Stomach (tissue), 4 donors: ENCODE measurements at regions not wholly inside any gene's neighbourhood (a gene's known extent, or its start where the extent isn't known, plus 50 kb on each side); places are given as distances from the start of the nearest gene placed in this dataset.

Experiments used
- CTCF ChIP-seq, 7 experiments: fragments of 450-650 bp in 4 of 7; fragments of 200-600 bp in 3 of 7; sonication (generic) in 3 of 7; IDR thresholded peaks; one replicate each; pipeline ENCODE4 v1.5.1; 2016 to 2019; ENCODE audit warnings: antibody characterized with exemption in 7 of 7, control low read depth in 2 of 7, mild to moderate bottlenecking in 1 of 7
- EP300 ChIP-seq: sonication (generic); formaldehyde crosslinking; IDR thresholded peaks from one replicate; pipeline ENCODE4 v1.6.1; 2017; ENCODE audit warnings: antibody characterized with exemption
- POLR2A ChIP-seq, 4 donors: fragments of 450-650 bp; IDR thresholded peaks; one replicate each; pipeline ENCODE4 v1.6.1; 2016; ENCODE audit warnings: antibody characterized with exemption in 4 of 4, control low read depth in 2 of 4, mild to moderate bottlenecking in 1 of 4, moderate library complexity in 1 of 4
- POLR2AphosphoS5 ChIP-seq, 3 donors: sonication (generic); formaldehyde crosslinking; IDR thresholded peaks; one replicate each; pipeline ENCODE4 v1.6.1; 2016; ENCODE audit warnings: antibody characterized with exemption in 3 of 3

- no peak for TF ChIP-seq CTCF (IDR thresholded peaks at IDR 0.05)
- TF ChIP-seq POLR2A (IDR thresholded peaks at IDR 0.05) = no peak
- no peak for TF ChIP-seq EP300
- no peak for TF ChIP-seq POLR2AphosphoS5 (IDR thresholded peaks at IDR 0.05)
Measured at GRCh38 chr15:39216816-39217215, 364.1 kb upstream of the THBS1 start.
